ENCODE measurements at regions not wholly inside any gene's neighbourhood (a gene's known extent, or its start where the extent isn't known, plus 50 kb on each side); places are given as distances from the start of the nearest gene placed in this dataset.

- Histone ChIP-seq H3K4me3 (ENCODE audit: low read length) (no peak overlapping the region), H3K4me1 (ENCODE audit: control insufficient read depth, insufficient read depth, low read length) (no peaks in the 10 kb centered on the region), H3K27ac (ENCODE audit: low read depth, low read length) (no peak overlapping the region), H3K9ac (ENCODE audit: low read length) (no peak overlapping the region), H3K36me3 (ENCODE audit: control insufficient read depth, insufficient read depth, low read length) (no peaks in the 10 kb centered on the region), H3K27me3 (ENCODE audit: control insufficient read depth, insufficient read depth, low read length) (no peaks in the 10 kb centered on the region)
Measured at GRCh38 chr5:167269146-167269545, 1022.3 kb upstream of the WWC1 start.

DNA sequence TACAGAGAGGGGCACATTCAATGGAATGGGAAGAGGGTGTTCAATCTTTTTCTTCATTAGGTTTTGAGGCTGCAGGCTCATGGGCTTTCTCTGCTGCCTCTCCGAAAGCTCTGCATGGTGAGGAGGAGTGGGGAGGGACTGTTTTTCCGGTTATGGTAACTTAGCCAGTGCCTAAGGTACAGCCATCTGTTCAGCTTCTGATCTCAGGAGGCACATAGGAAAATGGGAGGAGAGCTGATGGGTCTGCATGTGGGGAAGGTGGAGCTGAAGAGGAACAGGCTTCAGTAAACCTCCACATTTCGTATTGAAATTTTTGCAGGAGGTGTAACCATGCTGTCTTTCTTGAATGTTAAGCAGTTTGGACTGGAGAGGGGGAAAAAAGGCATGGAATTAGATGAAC is 1020.4 kb upstream of the WWC1 start:
- Histone ChIP-seq H3K27ac (ENCODE audit: low read depth, low read length) (no peak overlapping the region), H3K27me3 (ENCODE audit: control insufficient read depth, insufficient read depth, low read length) (no peaks in the 10 kb centered on the region), H3K4me3 (ENCODE audit: low read length) (no peak overlapping the region), H3K36me3 (ENCODE audit: control insufficient read depth, insufficient read depth, low read length) (no peaks in the 10 kb centered on the region), H3K4me1 (ENCODE audit: control insufficient read depth, insufficient read depth, low read length) (no peaks in the 10 kb centered on the region), H3K9ac (ENCODE audit: low read length) (no peak overlapping the region)

GRCh38 chr5:167271511-167271910 is 1019.9 kb upstream of the WWC1 start:
- no peak overlapping the region for H3K9ac ChIP-seq (ENCODE audit: low read length)
- H3K4me3 ChIP-seq (ENCODE audit: low read length), result no peak overlapping the region
- H3K4me1 ChIP-seq (ENCODE audit: control insufficient read depth, insufficient read depth, low read length), result no peaks in the 10 kb centered on the region
- H3K36me3 ChIP-seq (ENCODE audit: control insufficient read depth, insufficient read depth, low read length), result no peaks in the 10 kb centered on the region
- no peaks in the 10 kb centered on the region for H3K27me3 ChIP-seq (ENCODE audit: control insufficient read depth, insufficient read depth, low read length)
- no peak overlapping the region for H3K27ac ChIP-seq (ENCODE audit: low read depth, low read length)

- Histone ChIP-seq H3K27me3 (ENCODE audit: control insufficient read depth, insufficient read depth, low read length) (no peaks in the 10 kb centered on the region), H3K4me1 (ENCODE audit: control insufficient read depth, insufficient read depth, low read length) (no peaks in the 10 kb centered on the region), H3K4me3 (ENCODE audit: low read length) (no peak overlapping the region), H3K9ac (ENCODE audit: low read length) (no peak overlapping the region), H3K27ac (ENCODE audit: low read depth, low read length) (no peak overlapping the region), H3K36me3 (ENCODE audit: control insufficient read depth, insufficient read depth, low read length) (no peaks in the 10 kb centered on the region)
Measured at GRCh38 chr5:167280111-167280510, 1011.3 kb upstream of the WWC1 start.

- H3K4me3 ChIP-seq (ENCODE audit: low read length), result no peak overlapping the region
- no peak overlapping the region for H3K27ac ChIP-seq (ENCODE audit: low read depth, low read length)
- H3K36me3 ChIP-seq (ENCODE audit: control insufficient read depth, insufficient read depth, low read length), result no peaks in the 10 kb centered on the region
- H3K27me3 ChIP-seq (ENCODE audit: control insufficient read depth, insufficient read depth, low read length), result no peaks in the 10 kb centered on the region
- H3K4me1 ChIP-seq (ENCODE audit: control insufficient read depth, insufficient read depth, low read length), result no peaks in the 10 kb centered on the region
- no peak overlapping the region for H3K9ac ChIP-seq (ENCODE audit: low read length)
Measured at GRCh38 chr5:167281925-167282324, 1009.5 kb upstream of the WWC1 start.

DNA sequence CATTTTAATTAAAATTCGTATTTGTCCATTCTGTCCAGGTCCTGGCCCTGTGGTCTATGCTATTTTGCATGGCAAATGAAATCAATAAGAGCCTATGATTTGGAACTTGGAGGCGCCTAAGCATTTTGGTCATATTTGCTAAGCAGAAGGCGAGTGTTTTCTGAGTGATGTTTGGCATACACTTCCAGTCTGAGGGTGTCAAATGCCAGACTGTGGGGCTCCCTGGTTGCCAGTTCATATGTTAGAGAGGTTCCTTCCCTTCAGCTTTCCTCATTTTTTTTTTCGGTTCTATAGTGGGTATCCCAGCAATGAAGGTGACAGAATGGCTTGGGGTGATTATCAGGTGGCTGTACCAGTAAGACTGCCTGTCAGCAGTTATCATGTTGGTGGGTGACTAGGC is 1007.8 kb upstream of the WWC1 start:
- no peak overlapping the region for H3K4me3 ChIP-seq (ENCODE audit: low read length)
- H3K27me3 ChIP-seq (ENCODE audit: control insufficient read depth, insufficient read depth, low read length), result no peaks in the 10 kb centered on the region
- H3K9ac ChIP-seq (ENCODE audit: low read length), result no peak overlapping the region
- no peaks in the 10 kb centered on the region for H3K4me1 ChIP-seq (ENCODE audit: control insufficient read depth, insufficient read depth, low read length)
- no peak overlapping the region for H3K27ac ChIP-seq (ENCODE audit: low read depth, low read length)
- H3K36me3 ChIP-seq (ENCODE audit: control insufficient read depth, insufficient read depth, low read length), result no peaks in the 10 kb centered on the region

DNA sequence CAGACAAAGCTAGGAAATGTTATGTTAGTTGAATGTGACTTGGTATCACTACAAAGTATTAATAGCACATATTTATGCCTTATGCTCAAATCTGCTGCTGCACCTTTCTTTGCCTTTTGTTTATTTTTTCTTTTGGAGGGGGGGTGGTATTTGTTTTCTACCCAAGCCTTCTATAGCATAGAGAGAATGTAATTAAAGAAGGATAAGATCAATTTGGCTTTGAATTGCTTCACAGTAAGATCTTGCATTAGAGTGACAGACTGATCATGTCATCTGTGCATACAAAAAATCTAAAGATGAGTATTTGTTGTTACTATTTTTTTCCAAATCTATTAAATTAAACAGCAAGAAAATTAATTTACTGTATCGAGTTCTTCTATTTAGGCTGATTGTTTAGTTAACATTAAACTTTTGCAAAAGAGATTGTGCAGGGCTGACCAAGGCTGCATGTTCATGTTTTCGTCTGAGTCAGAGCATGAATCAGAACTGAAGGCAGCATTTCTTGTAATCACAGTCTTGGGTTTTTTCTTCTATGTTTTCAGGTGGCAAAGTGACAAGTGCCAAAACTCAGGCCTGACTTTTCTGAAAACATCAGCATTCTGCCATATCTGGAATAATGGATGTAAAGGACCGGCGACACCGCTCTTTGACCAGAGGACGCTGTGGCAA is 1007.1 kb upstream of the WWC1 start:
- Histone ChIP-seq H3K4me3 (ENCODE audit: low read length) (no peak overlapping the region), H3K9ac (ENCODE audit: low read length) (no peak overlapping the region)

GRCh38 chr5:167285591-167285990 is 1005.9 kb upstream of the WWC1 start:
- H3K4me3 ChIP-seq (ENCODE audit: low read length), result no peak overlapping the region
- no peaks in the 10 kb centered on the region for H3K4me1 ChIP-seq (ENCODE audit: control insufficient read depth, insufficient read depth, low read length)
- H3K27ac ChIP-seq (ENCODE audit: low read depth, low read length), result no peak overlapping the region
- no peak overlapping the region for H3K9ac ChIP-seq (ENCODE audit: low read length)
- H3K27me3 ChIP-seq (ENCODE audit: control insufficient read depth, insufficient read depth, low read length), result no peaks in the 10 kb centered on the region
- H3K36me3 ChIP-seq (ENCODE audit: control insufficient read depth, insufficient read depth, low read length), result no peaks in the 10 kb centered on the region

More for the DNA sequence above, 1007.1 kb upstream of the WWC1 start:
- H3K27ac ChIP-seq (ENCODE audit: low read depth, low read length), result no peak overlapping the region
- H3K27me3 ChIP-seq (ENCODE audit: control insufficient read depth, insufficient read depth, low read length), result no peaks in the 10 kb centered on the region
- H3K4me1 ChIP-seq (ENCODE audit: control insufficient read depth, insufficient read depth, low read length), result no peaks in the 10 kb centered on the region
- H3K36me3 ChIP-seq (ENCODE audit: control insufficient read depth, insufficient read depth, low read length), result no peaks in the 10 kb centered on the region

DNA sequence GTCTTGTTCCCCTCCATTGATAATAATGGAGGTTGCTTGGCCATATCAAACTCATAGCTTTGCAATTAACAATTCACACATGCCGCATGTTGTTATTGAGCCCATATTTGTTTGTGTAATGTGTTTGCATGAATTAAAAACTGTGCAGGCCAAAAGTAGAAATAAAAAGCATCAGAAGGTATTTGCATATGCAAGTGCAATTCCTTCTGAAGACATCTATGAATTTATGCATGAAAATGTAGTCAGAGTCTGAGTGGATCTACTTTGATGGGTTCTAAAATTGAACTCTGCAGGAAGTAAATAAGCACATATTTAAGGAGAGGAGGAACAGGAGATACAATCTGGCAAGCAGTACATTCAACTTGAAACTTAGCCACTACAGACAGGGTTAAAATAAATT is 1004.6 kb upstream of the WWC1 start:
- H3K9ac ChIP-seq (ENCODE audit: low read length), result no peak overlapping the region
- H3K27me3 ChIP-seq (ENCODE audit: control insufficient read depth, insufficient read depth, low read length), result no peaks in the 10 kb centered on the region
- no peaks in the 10 kb centered on the region for H3K4me1 ChIP-seq (ENCODE audit: control insufficient read depth, insufficient read depth, low read length)
- no peak overlapping the region for H3K27ac ChIP-seq (ENCODE audit: low read depth, low read length)
- H3K4me3 ChIP-seq (ENCODE audit: low read length), result no peak overlapping the region
- H3K36me3 ChIP-seq (ENCODE audit: control insufficient read depth, insufficient read depth, low read length), result no peaks in the 10 kb centered on the region

DNA sequence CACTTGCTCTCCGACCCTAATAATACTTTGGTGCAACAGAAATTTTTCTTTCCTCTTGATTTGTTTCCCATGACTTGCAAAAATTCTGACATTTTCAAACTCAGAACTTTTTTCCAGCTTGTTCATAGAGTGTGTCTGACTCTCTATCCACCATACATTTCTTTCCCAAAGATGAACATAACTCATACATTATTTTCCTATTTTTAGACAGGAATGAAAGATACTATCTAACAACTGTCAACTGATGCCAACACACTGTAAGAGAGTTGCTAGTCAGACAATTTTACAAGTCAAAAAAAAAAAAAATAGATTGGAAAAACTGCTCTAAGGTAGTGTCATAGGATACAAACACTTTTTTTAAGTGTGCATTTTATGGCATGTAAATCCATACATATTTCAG is 1001.0 kb upstream of the WWC1 start:
- H3K4me3 ChIP-seq (ENCODE audit: low read length), result no peak overlapping the region
- H3K27ac ChIP-seq (ENCODE audit: low read depth, low read length), result no peak overlapping the region
- H3K4me1 ChIP-seq (ENCODE audit: control insufficient read depth, insufficient read depth, low read length), result no peaks in the 10 kb centered on the region
- H3K36me3 ChIP-seq (ENCODE audit: control insufficient read depth, insufficient read depth, low read length), result no peaks in the 10 kb centered on the region
- H3K27me3 ChIP-seq (ENCODE audit: control insufficient read depth, insufficient read depth, low read length), result no peaks in the 10 kb centered on the region
- no peak overlapping the region for H3K9ac ChIP-seq (ENCODE audit: low read length)

GRCh38 chr5:167294882-167295680 is 996.4 kb upstream of the WWC1 start:
- Histone ChIP-seq H3K27ac (ENCODE audit: low read depth, low read length) (no peak overlapping the region), H3K4me1 (ENCODE audit: control insufficient read depth, insufficient read depth, low read length) (no peaks in the 10 kb centered on the region), H3K27me3 (ENCODE audit: control insufficient read depth, insufficient read depth, low read length) (no peaks in the 10 kb centered on the region), H3K36me3 (ENCODE audit: control insufficient read depth, insufficient read depth, low read length) (no peaks in the 10 kb centered on the region), H3K4me3 (ENCODE audit: low read length) (no peak overlapping the region), H3K9ac (ENCODE audit: low read length) (no peak overlapping the region)

- H3K27ac ChIP-seq (ENCODE audit: low read depth, low read length), result no peak overlapping the region
- no peaks in the 10 kb centered on the region for H3K36me3 ChIP-seq (ENCODE audit: control insufficient read depth, insufficient read depth, low read length)
- no peaks in the 10 kb centered on the region for H3K27me3 ChIP-seq (ENCODE audit: control insufficient read depth, insufficient read depth, low read length)
- no peak overlapping the region for H3K9ac ChIP-seq (ENCODE audit: low read length)
- H3K4me1 ChIP-seq (ENCODE audit: control insufficient read depth, insufficient read depth, low read length), result no peaks in the 10 kb centered on the region
- no peak overlapping the region for H3K4me3 ChIP-seq (ENCODE audit: low read length)
Measured at GRCh38 chr5:167295681-167296005, 995.8 kb upstream of the WWC1 start.

GRCh38 chr5:167296066-167296465 is 995.4 kb upstream of the WWC1 start:
- Histone ChIP-seq H3K27me3 (ENCODE audit: control insufficient read depth, insufficient read depth, low read length) (no peaks in the 10 kb centered on the region), H3K4me3 (ENCODE audit: low read length) (no peak overlapping the region), H3K27ac (ENCODE audit: low read depth, low read length) (no peak overlapping the region), H3K4me1 (ENCODE audit: control insufficient read depth, insufficient read depth, low read length) (no peaks in the 10 kb centered on the region), H3K36me3 (ENCODE audit: control insufficient read depth, insufficient read depth, low read length) (no peaks in the 10 kb centered on the region), H3K9ac (ENCODE audit: low read length) (no peak overlapping the region)

Measured in rectal smooth muscle tissue (tissue), 1 donor.